Adrenal gland (tissue), 5 donors: ENCODE measurements at regions not wholly inside any gene's neighbourhood (a gene's known extent, or its start where the extent isn't known, plus 50 kb on each side); places are given as distances from the start of the nearest gene placed in this dataset.

Experiments
- POLR2A ChIP-seq, 2 donors: fragments of 450-650 bp; IDR thresholded peaks; one replicate each; pipeline ENCODE4 v1.6.1; 2017; ENCODE audit warnings: antibody characterized with exemption in 2 of 2, mild to moderate bottlenecking in 2 of 2, moderate library complexity in 1 of 2
- TF ChIP-seq, protein P1 (sequence below), 6 experiments: fragments of 450-650 bp in 4 of 6; fragments of 200-600 bp in 2 of 6; sonication (generic) in 1 of 6; IDR thresholded peaks; 1 replicate in 5 of 6; 2 replicates in 1 of 6; pipeline versions ENCODE4 v1.5.1 to v1.8.0; 2016 to 2021; ENCODE audit warnings: antibody characterized with exemption in 6 of 6, mild to moderate bottlenecking in 2 of 6, moderate library complexity in 1 of 6
- donor health status: DM: no; HTN: no; CAD: no.

DNA sequence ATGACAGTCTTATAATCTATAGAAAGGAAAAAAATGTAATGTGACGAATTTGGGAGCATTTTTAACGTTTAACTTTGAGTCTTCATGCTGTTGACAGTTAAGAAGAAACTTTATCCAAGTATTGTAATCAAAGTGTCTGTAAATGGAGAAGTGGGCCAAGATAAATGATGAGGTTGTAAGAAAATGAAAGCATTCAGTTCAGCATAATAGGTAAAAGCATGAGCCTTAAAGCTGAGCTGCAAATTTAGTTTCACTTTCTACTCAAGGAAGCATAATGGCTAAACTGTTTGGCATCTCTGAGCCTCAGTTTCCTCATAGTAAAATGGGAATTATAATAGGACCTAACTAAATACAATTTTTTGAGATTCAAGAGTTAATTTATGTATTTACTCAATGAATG, 1554.8 kb downstream of the KCNT2 start:
- TF ChIP-seq, protein P1, sequence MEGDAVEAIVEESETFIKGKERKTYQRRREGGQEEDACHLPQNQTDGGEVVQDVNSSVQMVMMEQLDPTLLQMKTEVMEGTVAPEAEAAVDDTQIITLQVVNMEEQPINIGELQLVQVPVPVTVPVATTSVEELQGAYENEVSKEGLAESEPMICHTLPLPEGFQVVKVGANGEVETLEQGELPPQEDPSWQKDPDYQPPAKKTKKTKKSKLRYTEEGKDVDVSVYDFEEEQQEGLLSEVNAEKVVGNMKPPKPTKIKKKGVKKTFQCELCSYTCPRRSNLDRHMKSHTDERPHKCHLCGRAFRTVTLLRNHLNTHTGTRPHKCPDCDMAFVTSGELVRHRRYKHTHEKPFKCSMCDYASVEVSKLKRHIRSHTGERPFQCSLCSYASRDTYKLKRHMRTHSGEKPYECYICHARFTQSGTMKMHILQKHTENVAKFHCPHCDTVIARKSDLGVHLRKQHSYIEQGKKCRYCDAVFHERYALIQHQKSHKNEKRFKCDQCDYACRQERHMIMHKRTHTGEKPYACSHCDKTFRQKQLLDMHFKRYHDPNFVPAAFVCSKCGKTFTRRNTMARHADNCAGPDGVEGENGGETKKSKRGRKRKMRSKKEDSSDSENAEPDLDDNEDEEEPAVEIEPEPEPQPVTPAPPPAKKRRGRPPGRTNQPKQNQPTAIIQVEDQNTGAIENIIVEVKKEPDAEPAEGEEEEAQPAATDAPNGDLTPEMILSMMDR (IDR thresholded peaks at IDR 0.05), result no peak
- TF ChIP-seq POLR2A (IDR thresholded peaks at IDR 0.05), result no peak
